Gastrocnemius medialis (tissue), 4 donors: ENCODE measurements at regions not wholly inside any gene's neighbourhood (a gene's known extent, or its start where the extent isn't known, plus 50 kb on each side); places are given as distances from the start of the nearest gene placed in this dataset.

Source experiments
- CTCF ChIP-seq, 5 experiments: fragments of 450-650 bp in 3 of 5; fragments of 200-600 bp in 2 of 5; sonication (generic) in 2 of 5; IDR thresholded peaks in 4 of 5; conservative IDR thresholded peaks in 1 of 5; 1 replicate in 4 of 5; 2 replicates in 1 of 5; pipeline ENCODE4 v1.5.1; 2016 to 2019; ENCODE audit warnings: antibody characterized with exemption in 5 of 5, mild to moderate bottlenecking in 3 of 5, moderate library complexity in 3 of 5
- POLR2A ChIP-seq, 2 donors: fragments of 450-650 bp; IDR thresholded peaks; one replicate each; pipeline ENCODE4 v1.6.1; 2017; ENCODE audit warnings: antibody characterized with exemption in 2 of 2, mild to moderate bottlenecking in 2 of 2, moderate library complexity in 2 of 2

GRCh38 chr10:33402220-33403073, 68.0 kb upstream of the NRP1 start:
- no peak for TF ChIP-seq CTCF (IDR thresholded peaks at IDR 0.05 in 4 of 5, conservative IDR thresholded peaks at IDR 0.05 in 1 of 5)
- TF ChIP-seq POLR2A (IDR thresholded peaks at IDR 0.05): no peak
